OCI-LY7 (cell line): ENCODE measurements at regions not wholly inside any gene's neighbourhood (a gene's known extent, or its start where the extent isn't known, plus 50 kb on each side); places are given as distances from the start of the nearest gene placed in this dataset.

Experiments
- BruUV-seq: library from RNA; stranded (reverse); fragments of 400-500 nt; replicated peaks from 2 replicates; lab custom pipeline; 2021; lab: Mats Ljungman, UMichigan
- CTCF ChIA-PET: fragments of 300-600 bp; sonication (Branson Sonifier 250); formaldehyde crosslinking; loops from one replicate; lab custom pipeline; 2022; ENCODE audit warnings: antibody characterized with exemption; ENCODE audit not compliant: unreplicated experiment; lab: Charles Lee
- POLR2A ChIA-PET: fragments of 300-600 bp; sonication (Branson Sonifier 250); formaldehyde crosslinking; loops from one replicate; lab custom pipeline; 2022; ENCODE audit warnings: antibody characterized with exemption; lab: Charles Lee
- DNase-seq: peaks from one replicate; pipeline ENCODE4 v3.0.0-alpha.2; 2015; ENCODE audit warnings: low spot score
- H2AFZ ChIP-seq: fragments of 200-600 bp; sonication (generic), shearing (Covaris generic); 2 replicates; pipeline ENCODE4 v1.6.1; 2014; ENCODE audit warnings: mild to moderate bottlenecking, antibody characterized with exemption, low read length, moderate library complexity
- H3K27ac ChIP-seq: fragments of 200-600 bp; sonication (generic); 2 replicates; pipeline ENCODE4 v1.5.1; 2014; ENCODE audit warnings: mixed run types, low read depth, mild to moderate bottlenecking, moderate library complexity, low read length, inconsistent platforms; ENCODE audit not compliant: poor library complexity, severe bottlenecking
- H3K36me3 ChIP-seq: fragments of 200-600 bp; sonication (generic); 2 replicates; pipeline ENCODE4 v1.6.1; 2014; ENCODE audit warnings: mild to moderate bottlenecking, antibody characterized with exemption, low read length, moderate library complexity, mixed read lengths; ENCODE audit not compliant: insufficient read depth
- H3K4me1 ChIP-seq: fragments of 200-600 bp; sonication (generic); 2 replicates; pipeline ENCODE4 v1.5.1; 2014; ENCODE audit warnings: mild to moderate bottlenecking, low read length; ENCODE audit not compliant: insufficient read depth, poor library complexity, severe bottlenecking
- H3K4me2 ChIP-seq: fragments of 200-600 bp; sonication (generic); 2 replicates; pipeline ENCODE4 v1.6.1; 2014; ENCODE audit warnings: mild to moderate bottlenecking, low read length
- H3K4me3 ChIP-seq: fragments of 200-600 bp; sonication (generic); 2 replicates; pipeline ENCODE4 v1.5.1; 2014; ENCODE audit warnings: mild to moderate bottlenecking, low read depth, low read length; ENCODE audit not compliant: poor library complexity, severe bottlenecking
- H3K79me2 ChIP-seq: fragments of 200-600 bp; sonication (generic); 2 replicates; pipeline ENCODE4 v1.6.1; 2016; ENCODE audit warnings: low read depth, mild to moderate bottlenecking, low read length, moderate library complexity, mixed read lengths; ENCODE audit not compliant: insufficient read depth
- H3K9me2 ChIP-seq: fragments of 200-600 bp; sonication (generic); 2 replicates; pipeline ENCODE4 v1.6.1; 2016; ENCODE audit warnings: mild to moderate bottlenecking, low read length, mixed read lengths; ENCODE audit not compliant: insufficient read depth
- H3K9me3 ChIP-seq: fragments of 200-600 bp; sonication (generic); 2 replicates; pipeline ENCODE4 v1.6.1; 2014; ENCODE audit warnings: mild to moderate bottlenecking, mixed run types, low read length, mixed read lengths
- H4K20me1 ChIP-seq: fragments of 200-600 bp; sonication (generic); 2 replicates; pipeline ENCODE4 v1.6.1; 2014; ENCODE audit warnings: mild to moderate bottlenecking, antibody characterized with exemption, low read length, moderate library complexity, mixed read lengths; ENCODE audit not compliant: insufficient read depth
- EZH2phosphoT487 ChIP-seq: fragments of 200-600 bp; sonication (generic); IDR thresholded peaks from 2 replicates; pipeline ENCODE4 v1.6.1; 2018; ENCODE audit warnings: low read depth, borderline replicate concordance, mild to moderate bottlenecking, mixed run types, antibody characterized with exemption, low read length, moderate library complexity, mixed read lengths
- intact Hi-C: fragments of 100-400 bp; cut with micrococcal nuclease; formaldehyde crosslinking; loops from one replicate; pipeline ENCODE4 v1.10.0; 2022; ENCODE audit not compliant: unreplicated experiment
- TF ChIP-seq, protein P1 (sequence below): fragments of 200-600 bp; sonication (generic); conservative IDR thresholded peaks from 2 replicates; pipeline ENCODE4 v1.5.1; 2014; ENCODE audit warnings: mild to moderate bottlenecking, antibody characterized with exemption, low read length, moderate library complexity, mixed read lengths

DNA sequence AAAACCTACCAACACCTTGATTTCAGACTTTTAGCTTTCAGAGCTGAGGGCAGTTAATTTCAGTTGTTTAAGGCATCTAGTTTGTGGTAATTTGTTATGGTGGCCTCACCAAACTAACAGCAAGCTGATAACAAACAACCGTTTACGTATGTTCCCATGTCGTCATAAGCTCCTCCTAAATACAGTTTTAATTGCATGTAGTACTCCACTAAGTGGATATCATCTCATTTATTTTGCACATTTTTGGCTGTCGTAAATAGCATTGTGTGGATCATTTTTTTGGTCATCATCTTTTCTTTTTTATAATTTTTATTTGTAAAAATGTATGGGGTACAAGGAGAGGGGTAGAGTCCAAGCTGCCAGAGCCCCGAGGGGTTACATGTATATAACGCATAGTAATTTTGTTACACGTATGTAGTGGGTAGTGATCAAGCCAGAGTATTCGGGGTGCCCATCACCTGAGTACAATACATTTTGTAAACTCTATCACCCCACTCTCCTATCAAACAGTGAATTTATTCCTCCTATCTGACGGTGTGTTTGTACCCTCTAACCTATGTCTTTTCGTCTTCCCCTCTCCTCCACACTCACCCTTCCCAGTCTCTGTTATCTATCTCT, 89.2 kb upstream of the MYCN start:
- no peak for DNase-seq
- Histone ChIP-seq H3K4me3 (no peak overlapping the region), H3K79me2 (no peaks in the 10 kb centered on the region), H4K20me1 (no peaks in the 10 kb centered on the region), H2AFZ (no peak overlapping the region), H3K36me3 (no peaks in the 10 kb centered on the region), H3K4me1 (no peaks in the 10 kb centered on the region), H3K27ac (no peak overlapping the region), H3K9me3 (no peaks in the 10 kb centered on the region), H3K4me2 (no peak overlapping the region), H3K9me2 (no peaks in the 10 kb centered on the region)
- BruUV-seq, result no TSS peak
- ChIA-PET CTCF (no interaction called here), POLR2A (no interaction called here)
- TF ChIP-seq, protein P1, sequence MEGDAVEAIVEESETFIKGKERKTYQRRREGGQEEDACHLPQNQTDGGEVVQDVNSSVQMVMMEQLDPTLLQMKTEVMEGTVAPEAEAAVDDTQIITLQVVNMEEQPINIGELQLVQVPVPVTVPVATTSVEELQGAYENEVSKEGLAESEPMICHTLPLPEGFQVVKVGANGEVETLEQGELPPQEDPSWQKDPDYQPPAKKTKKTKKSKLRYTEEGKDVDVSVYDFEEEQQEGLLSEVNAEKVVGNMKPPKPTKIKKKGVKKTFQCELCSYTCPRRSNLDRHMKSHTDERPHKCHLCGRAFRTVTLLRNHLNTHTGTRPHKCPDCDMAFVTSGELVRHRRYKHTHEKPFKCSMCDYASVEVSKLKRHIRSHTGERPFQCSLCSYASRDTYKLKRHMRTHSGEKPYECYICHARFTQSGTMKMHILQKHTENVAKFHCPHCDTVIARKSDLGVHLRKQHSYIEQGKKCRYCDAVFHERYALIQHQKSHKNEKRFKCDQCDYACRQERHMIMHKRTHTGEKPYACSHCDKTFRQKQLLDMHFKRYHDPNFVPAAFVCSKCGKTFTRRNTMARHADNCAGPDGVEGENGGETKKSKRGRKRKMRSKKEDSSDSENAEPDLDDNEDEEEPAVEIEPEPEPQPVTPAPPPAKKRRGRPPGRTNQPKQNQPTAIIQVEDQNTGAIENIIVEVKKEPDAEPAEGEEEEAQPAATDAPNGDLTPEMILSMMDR, result no peak
- no peak for TF ChIP-seq EZH2phosphoT487
- intact Hi-C loops, result no loop called here

DNA sequence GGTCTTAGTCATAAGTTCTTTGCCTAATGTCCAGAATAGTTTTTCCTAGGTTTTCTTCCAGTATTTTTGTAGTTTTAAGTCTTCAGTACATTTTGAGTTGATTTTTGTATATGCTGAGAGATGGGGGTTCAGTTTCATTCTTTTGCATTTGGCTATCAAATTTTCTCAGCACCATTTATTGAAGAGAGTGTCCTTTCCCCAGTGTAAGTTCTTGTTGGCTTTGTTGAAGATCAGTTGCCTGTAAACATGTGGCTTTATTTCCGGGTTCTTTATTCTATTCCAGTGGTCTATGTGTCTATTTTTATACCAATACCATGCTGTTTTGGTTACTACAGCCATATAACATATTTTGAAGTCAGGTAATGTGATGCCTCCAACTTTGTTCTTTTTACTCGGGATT, 87.5 kb upstream of the MYCN start:
- intact Hi-C loops, result no loop called here
- Histone ChIP-seq H3K79me2 (no peaks in the 10 kb centered on the region), H3K4me1 (no peaks in the 10 kb centered on the region), H3K9me2 (no peaks in the 10 kb centered on the region), H3K4me3 (no peak overlapping the region), H3K36me3 (no peaks in the 10 kb centered on the region), H3K4me2 (no peak overlapping the region), H3K27ac (no peak overlapping the region), H2AFZ (no peak overlapping the region), H3K9me3 (no peaks in the 10 kb centered on the region), H4K20me1 (no peaks in the 10 kb centered on the region)
- CTCF ChIA-PET, result no interaction called here
- no peak for DNase-seq
- no TSS peak for BruUV-seq
- POLR2A ChIA-PET, result no interaction called here
- no peak for TF ChIP-seq EZH2phosphoT487
- TF ChIP-seq, protein P1, result no peak

DNA sequence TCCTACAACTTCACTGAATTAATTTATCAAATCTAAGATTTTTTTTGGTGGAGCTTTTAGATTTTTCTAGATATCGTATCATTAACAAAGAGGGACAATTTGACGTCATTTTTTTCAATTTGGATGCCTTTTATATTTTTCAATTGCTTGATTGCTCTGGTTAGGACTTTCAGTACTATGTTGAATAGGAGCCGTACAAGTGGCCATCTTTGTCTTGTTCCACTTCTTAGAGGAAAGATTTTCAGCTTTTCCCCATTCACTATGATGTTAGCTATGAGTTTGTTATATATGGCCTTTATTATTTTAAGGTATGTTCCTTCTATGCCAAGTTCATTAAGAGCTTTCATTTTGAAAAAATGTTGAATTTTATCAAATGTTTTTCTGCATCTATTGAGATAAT, 86.4 kb upstream of the MYCN start:
- ChIA-PET POLR2A (interaction anchor here (0.5 to 0.6 kb wide), 2 partner anchors 479 to 632 kb away, joined by 3 read pairs; no protein-coding TSS in a partner anchor), CTCF (no interaction called here)
- Histone ChIP-seq H3K9me3 (no peaks in the 10 kb centered on the region), H3K36me3 (no peaks in the 10 kb centered on the region), H3K27ac (no peak overlapping the region), H3K4me1 (no peaks in the 10 kb centered on the region), H3K4me2 (no peak overlapping the region), H2AFZ (no peak overlapping the region), H3K4me3 (no peak overlapping the region), H3K79me2 (no peaks in the 10 kb centered on the region), H3K9me2 (no peaks in the 10 kb centered on the region), H4K20me1 (no peaks in the 10 kb centered on the region)
- TF ChIP-seq, protein P1, result no peak
- no peak for TF ChIP-seq EZH2phosphoT487
- intact Hi-C loops, result no loop called here
- no TSS peak for BruUV-seq
- no peak for DNase-seq
